Endodermal cell (in vitro differentiated cells): ENCODE measurements at regions not wholly inside any gene's neighbourhood (a gene's known extent, or its start where the extent isn't known, plus 50 kb on each side); places are given as distances from the start of the nearest gene placed in this dataset.

Source experiments
- DNase-seq: peaks from one replicate; pipeline ENCODE4 v3.0.0-alpha.2; 2017
- H3K27ac ChIP-seq: 2 replicates; pipeline ENCODE4 v1.5.1; 2013; ENCODE audit warnings: mild to moderate bottlenecking, low read depth, low read length, moderate library complexity
- H3K27me3 ChIP-seq: 2 replicates; pipeline ENCODE4 v1.6.1; 2013; ENCODE audit warnings: mild to moderate bottlenecking, low read length, moderate library complexity; ENCODE audit not compliant: insufficient read depth, control insufficient read depth, poor library complexity, severe bottlenecking
- H3K36me3 ChIP-seq: 2 replicates; pipeline ENCODE4 v1.7.0; 2013; ENCODE audit warnings: mild to moderate bottlenecking, low read length, moderate library complexity; ENCODE audit not compliant: control insufficient read depth, insufficient read depth
- H3K4me1 ChIP-seq: one replicate; pipeline ENCODE4 v1.7.0; 2013; ENCODE audit warnings: low read length; ENCODE audit not compliant: control insufficient read depth, insufficient read depth
- H3K4me3 ChIP-seq: 2 replicates; pipeline ENCODE4 v1.5.1; 2013; ENCODE audit warnings: mild to moderate bottlenecking, low read length, moderate library complexity
- H3K9ac ChIP-seq: 2 replicates; pipeline ENCODE4 v1.6.1; 2013; ENCODE audit warnings: mild to moderate bottlenecking, low read length, moderate library complexity; ENCODE audit not compliant: poor library complexity, severe bottlenecking; ENCODE audit errors: extremely low read depth
- H3K9me3 ChIP-seq: 2 replicates; pipeline ENCODE4 v1.6.1; 2013; ENCODE audit warnings: mild to moderate bottlenecking, low read length, moderate library complexity; ENCODE audit not compliant: control insufficient read depth
- H3K27ac Mint-ChIP-seq: 2 replicates; pipeline ENCODE4 v1.8.0; 2020; ENCODE audit warnings: mixed read lengths
- H3K27me3 Mint-ChIP-seq: 2 replicates; pipeline ENCODE4 v1.8.0; 2021; ENCODE audit warnings: mild to moderate bottlenecking, mixed read lengths; ENCODE audit not compliant: insufficient read depth
- H3K36me3 Mint-ChIP-seq: 2 replicates; pipeline ENCODE4 v1.8.0; 2020; ENCODE audit warnings: low read depth, mixed read lengths
- H3K4me1 Mint-ChIP-seq: 2 replicates; pipeline ENCODE4 v1.8.0; 2020; ENCODE audit warnings: mixed read lengths
- H3K4me3 Mint-ChIP-seq: 2 replicates; pipeline ENCODE4 v1.8.0; 2020; ENCODE audit warnings: mild to moderate bottlenecking, moderate library complexity, mixed read lengths
- H3K9me3 Mint-ChIP-seq: 2 replicates; pipeline ENCODE4 v1.8.0; 2020; ENCODE audit warnings: mild to moderate bottlenecking, mixed read lengths
- CTCF ChIP-seq: fragments of 200-600 bp; sonication (generic); conservative IDR thresholded peaks from 2 replicates; pipeline ENCODE4 v1.5.0; 2021; ENCODE audit warnings: antibody characterized with exemption, mild to moderate bottlenecking
- WGBS, 2 experiments: methylation state at CpG; one replicate each; pipeline versions ENCODE4 v1.1.5 to v1.1.7; 2013; ENCODE audit warnings: missing lambda C conversion rate in 2 of 2, mixed read lengths in 1 of 2; ENCODE audit not compliant: insufficient coverage in 1 of 2, insufficient read length in 1 of 2; 5-methylcytosine and 5-hydroxymethylcytosine counted together

DNA sequence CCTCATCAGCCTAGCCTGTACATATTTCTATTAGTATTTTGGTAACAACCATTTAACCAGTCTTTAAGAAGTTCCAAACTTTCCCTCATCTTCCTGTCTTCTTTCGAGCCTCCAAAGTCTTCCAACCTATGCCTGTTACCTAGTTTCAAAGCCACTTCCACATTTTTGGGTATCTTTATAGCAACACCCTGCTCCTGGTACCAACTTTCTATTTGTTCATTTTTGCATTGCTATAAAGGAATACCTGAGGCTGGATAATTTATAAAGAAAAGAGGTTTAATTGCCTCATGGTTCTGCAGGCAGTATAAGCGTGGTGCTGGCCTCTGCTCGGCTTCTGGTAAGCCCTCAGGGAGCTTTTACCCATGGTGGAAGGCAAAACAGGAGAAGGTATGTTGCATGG, 578.8 kb upstream of the AUTS2 start:
- H3K27ac Mint-ChIP-seq = no peak overlapping the region

GRCh38 chr7:69020536-69020935, 577.7 kb upstream of the AUTS2 start:
- no peaks in the 10 kb centered on the region for H3K36me3 ChIP-seq
- H3K27me3 ChIP-seq = no peaks in the 10 kb centered on the region
- 90 to 95% methylated on average over 2 to 3 of the region's 3 CpGs for WGBS, 2 experiments
- no peak for TF ChIP-seq CTCF
- Mint-ChIP-seq H3K36me3 (peaks cover 8% of the 10 kb centered on the region), H3K27me3 (no peaks in the 10 kb centered on the region), H3K27ac (no peak overlapping the region), H3K4me1 (peaks cover 8% of the 10 kb centered on the region), H3K9me3 (peaks cover 24% of the 10 kb centered on the region), H3K4me3 (no peak overlapping the region)
- H3K27ac ChIP-seq = no peak overlapping the region
- no peak for DNase-seq
- peaks cover 25% of the 10 kb centered on the region for H3K9me3 ChIP-seq
- no peaks in the 10 kb centered on the region for H3K4me1 ChIP-seq
- no peak overlapping the region for H3K4me3 ChIP-seq
- H3K9ac ChIP-seq = no peak overlapping the region

More for the DNA sequence above, 578.8 kb upstream of the AUTS2 start:
- no peak overlapping the region for H3K9ac ChIP-seq
- H3K27me3 ChIP-seq = no peaks in the 10 kb centered on the region
- WGBS, 2 experiments = 75 to 81% methylated on average over 3 of the region's 3 CpGs
- peaks cover 25% of the 10 kb centered on the region for H3K9me3 ChIP-seq
- TF ChIP-seq CTCF = no peak
- Mint-ChIP-seq H3K4me3 (no peak overlapping the region), H3K4me1 (peaks cover 8% of the 10 kb centered on the region), H3K36me3 (peaks cover 8% of the 10 kb centered on the region), H3K27me3 (no peaks in the 10 kb centered on the region), H3K9me3 (peaks cover 26% of the 10 kb centered on the region)
- no peak overlapping the region for H3K27ac ChIP-seq
- H3K4me1 ChIP-seq = no peaks in the 10 kb centered on the region
- H3K36me3 ChIP-seq = no peaks in the 10 kb centered on the region
- H3K4me3 ChIP-seq = peak overlapping the region; percentile 45
- no peak for DNase-seq

DNA sequence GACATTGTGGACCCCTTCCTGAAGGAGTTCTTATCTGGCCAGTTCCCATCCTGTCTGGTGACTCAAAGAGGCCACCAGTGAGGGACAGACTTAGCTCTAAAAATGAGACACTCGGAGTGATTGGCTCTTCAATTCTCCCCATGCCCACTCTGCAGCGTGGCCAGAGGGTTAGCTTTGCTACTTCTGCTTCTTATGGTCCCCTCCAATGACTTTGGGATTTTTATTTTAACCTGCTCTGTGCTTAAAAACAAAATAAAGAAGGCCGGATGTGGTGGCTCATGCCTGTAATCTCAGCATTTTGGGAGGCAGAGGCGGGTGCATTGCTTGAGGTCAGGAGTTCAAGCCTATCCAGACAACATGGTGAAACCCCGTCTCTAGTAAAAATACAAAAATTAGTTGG, 573.0 kb upstream of the AUTS2 start:
- Histone ChIP-seq H3K27me3 (no peaks in the 10 kb centered on the region), H3K9ac (no peak overlapping the region), H3K36me3 (no peaks in the 10 kb centered on the region), H3K4me1 (no peaks in the 10 kb centered on the region), H3K4me3 (no peak overlapping the region), H3K9me3 (peaks cover 5% of the 10 kb centered on the region), H3K27ac (no peak overlapping the region)
- TF ChIP-seq CTCF = no peak
- H3K36me3 Mint-ChIP-seq = no peaks in the 10 kb centered on the region
- no peak overlapping the region for H3K27ac Mint-ChIP-seq
- no peak for DNase-seq
- WGBS, 2 experiments = 63 to 87% methylated on average over 3 to 5 of the region's 5 CpGs
- no peak overlapping the region for H3K4me3 Mint-ChIP-seq
- H3K27me3 Mint-ChIP-seq = no peaks in the 10 kb centered on the region
- H3K9me3 Mint-ChIP-seq = peaks cover 10% of the 10 kb centered on the region
- H3K4me1 Mint-ChIP-seq = no peaks in the 10 kb centered on the region
